OCI-M1 (cell line): ENCODE measurements at regions not wholly inside any gene's neighbourhood (a gene's known extent, or its start where the extent isn't known, plus 50 kb on each side); places are given as distances from the start of the nearest gene placed in this dataset.

Source experiments
- DNase-seq: peaks from one replicate; lab custom pipeline; 2025; lab: John Stamatoyannopoulos, UW

DNA sequence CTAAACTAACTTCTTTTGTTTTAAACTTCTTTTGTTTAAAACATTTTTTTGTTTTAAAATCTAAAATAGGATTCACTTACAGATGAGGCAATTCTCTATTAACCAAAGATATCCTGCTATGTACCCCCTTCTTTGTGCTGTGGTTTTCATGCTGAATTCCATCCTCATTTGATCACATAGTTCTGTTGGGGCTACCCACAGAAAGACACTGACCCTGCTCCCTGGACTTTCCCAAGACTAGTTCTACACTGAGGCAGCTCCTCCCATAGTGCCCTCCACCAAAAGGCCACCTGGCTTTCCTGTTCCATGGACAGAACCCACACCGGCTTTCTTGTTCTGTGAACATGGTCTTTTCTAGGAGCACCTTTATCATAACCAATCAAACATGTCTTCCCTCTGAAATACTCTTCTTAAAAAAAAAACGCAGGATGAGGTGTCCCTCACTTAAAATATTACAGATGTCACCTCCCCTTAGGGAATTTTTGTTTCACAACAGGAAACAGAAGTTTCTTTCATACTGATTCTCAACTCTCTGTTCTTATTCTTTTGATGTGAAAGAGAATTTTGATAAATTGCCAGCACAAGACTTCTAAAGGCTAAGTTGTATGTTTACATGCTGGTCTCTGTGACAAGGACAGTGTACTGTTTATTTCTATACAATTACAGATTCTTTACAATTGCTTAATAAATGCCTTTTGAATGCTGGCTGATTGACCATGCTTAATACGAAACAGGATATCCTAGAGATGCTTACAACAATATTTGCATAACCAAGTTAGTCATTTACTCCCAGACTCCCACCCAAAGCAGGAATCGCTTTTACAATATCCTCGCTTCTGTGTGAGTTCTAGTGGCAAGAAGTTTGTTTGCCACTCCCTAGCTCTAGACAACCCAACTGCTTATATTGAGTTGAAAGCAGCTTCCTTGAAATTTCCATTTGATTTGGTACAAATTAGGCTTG, 300.4 kb downstream of the DTWD2 start:
- DNase-seq, result no peak

- DNase-seq, result no peak
These were observed 301.2 kb downstream of the DTWD2 start for GRCh38 chr5:118687100-118687499.

- no peak for DNase-seq
These were observed 306.7 kb downstream of the DTWD2 start for GRCh38 chr5:118681655-118682054.

- no peak for DNase-seq
These were observed 308.9 kb downstream of the DTWD2 start for GRCh38 chr5:118679264-118679940.

DNA sequence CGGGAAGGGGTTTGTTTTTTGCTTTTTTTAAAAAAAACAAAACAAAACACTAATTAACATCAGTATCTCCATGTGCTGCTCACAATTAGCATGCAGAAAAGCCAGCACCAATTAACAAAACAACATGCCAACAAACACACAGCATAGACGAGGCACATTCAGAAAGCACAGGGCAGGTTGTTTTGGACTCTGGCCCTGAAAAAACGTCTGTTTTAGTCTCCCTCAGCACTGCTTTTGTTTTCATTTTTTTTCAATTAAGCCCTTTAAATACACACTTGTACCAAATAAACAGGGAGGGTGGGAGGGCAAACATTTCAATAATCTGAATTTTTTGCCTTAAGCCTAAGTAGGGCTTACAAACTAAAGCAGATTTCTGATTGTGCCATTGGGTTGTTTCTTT, 309.6 kb downstream of the DTWD2 start:
- no peak for DNase-seq

- DNase-seq, result no peak
These were observed 313.1 kb downstream of the DTWD2 start for GRCh38 chr5:118675247-118675646.

DNA sequence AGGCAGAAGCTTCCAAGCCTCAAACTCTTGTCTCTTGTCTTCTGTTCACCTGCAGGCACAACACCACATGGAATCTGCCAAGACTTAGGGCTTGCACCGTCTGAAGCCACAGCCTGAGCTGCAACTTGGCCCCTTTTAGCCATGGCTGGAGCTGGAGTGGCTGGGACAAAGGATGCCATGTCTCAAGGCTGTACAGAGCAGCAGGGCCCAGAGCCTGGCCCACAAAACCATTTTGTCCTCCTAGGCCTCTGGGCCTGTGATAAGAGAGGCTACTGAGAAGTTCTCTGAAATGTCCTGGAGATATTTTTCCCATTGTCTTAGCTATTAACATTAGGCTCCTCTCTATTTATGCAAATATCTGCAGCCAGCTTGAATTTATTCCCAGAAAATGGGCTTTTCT, 330.8 kb downstream of the DTWD2 start:
- DNase-seq, result no peak

DNA sequence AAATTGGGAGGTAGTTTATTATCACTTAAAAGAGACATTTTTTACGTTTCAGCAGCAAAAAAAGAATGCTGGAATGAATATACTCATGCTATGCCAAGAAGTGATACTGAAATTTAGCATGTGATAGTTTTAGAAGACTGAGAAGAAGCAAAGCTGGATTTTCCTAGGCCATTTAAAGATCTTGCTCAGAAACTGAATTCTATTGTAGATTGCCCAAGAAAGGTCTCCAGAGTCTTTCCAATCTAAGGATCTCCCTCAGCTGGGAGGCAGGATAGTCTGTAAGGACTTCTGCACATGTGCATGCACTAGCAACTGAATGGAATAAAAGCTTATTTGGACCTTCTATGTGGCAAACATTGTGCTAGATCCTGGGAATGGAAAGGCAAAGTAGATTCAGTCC, 334.5 kb downstream of the DTWD2 start:
- no peak for DNase-seq

DNA sequence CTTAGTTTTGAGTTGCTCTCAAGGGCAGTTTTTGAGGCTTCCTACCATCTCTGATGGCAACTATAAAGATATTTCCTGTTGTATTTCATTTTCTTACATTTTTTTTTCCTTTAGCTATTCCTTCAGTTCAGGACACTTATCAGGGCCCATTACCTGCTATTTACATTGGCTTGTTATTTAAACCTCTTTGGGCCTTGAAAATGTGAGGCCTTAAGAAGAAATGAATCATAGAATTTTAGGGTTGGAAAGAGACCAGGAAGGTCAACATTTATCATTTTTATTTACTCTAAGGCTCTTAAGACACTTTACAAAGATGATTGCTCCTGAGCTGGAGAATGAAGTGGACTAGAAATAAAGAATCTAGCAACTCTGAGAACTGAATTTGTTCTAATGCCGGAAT, 335.2 kb downstream of the DTWD2 start:
- no peak for DNase-seq

DNA sequence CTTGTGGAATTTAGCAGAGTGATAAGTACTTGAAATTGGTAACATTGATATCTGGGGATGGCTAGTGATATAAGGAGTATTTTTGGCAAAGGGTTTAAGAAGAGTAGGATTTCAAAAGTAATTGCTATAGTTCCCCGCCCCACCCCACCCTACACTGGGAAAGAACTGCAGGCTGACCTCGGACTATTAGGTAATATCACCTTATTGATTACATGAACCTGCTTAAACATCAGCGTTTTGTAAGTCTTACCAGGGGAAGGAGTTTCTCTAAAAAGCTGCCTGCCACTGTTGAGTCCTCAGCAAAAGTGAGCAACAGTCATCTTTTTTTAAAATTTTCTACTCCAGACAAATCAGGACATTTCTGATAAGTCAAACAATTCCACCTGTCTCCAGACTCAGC, 337.3 kb downstream of the DTWD2 start:
- DNase-seq, result no peak

DNA sequence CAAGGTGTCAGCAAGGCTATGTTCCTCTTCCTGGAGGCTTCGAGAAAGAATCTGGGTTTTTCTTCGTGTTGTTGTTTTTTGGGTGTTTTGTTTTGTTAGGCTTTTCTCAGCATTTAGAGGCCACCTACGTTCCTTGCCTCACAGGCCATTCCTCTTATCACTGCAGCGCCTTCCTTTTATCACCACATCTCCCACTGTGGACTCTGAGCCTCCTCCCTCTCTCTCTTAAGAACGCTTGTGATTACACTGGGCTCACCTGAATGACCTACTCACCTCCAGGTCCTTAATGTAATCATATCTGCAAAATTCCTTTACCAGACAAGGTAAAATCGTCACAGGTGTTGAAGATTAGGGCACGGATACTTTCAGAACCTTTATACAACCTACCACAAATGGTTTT, 340.8 kb downstream of the DTWD2 start:
- DNase-seq, result no peak

DNA sequence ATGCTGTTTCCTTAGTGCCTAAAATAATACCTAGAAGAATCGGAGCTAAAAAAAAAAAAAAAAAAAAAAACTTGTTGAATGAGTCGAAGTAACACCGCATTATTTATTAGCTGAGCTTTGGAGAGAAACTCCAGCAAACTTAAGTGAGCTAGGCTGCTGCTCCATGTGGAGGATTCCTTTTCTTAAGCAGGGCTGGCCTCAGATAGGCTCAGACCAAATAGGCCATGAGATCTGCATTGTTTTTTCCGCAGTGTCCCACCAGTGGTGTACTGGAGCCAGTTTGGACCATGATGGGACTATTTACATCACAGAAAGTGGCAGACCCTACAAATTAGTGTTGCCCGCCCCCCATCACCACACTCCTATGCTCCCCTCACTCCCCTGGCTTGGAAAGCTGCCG, 341.4 kb downstream of the DTWD2 start:
- no peak for DNase-seq

- DNase-seq, result no peak
These were observed 350.2 kb downstream of the DTWD2 start for GRCh38 chr5:118637947-118638670.

- no peak for DNase-seq
These were observed 359.5 kb downstream of the DTWD2 start for GRCh38 chr5:118628660-118629354.

GRCh38 chr5:118620233-118620632, 368.1 kb downstream of the DTWD2 start:
- no peak for DNase-seq

DNA sequence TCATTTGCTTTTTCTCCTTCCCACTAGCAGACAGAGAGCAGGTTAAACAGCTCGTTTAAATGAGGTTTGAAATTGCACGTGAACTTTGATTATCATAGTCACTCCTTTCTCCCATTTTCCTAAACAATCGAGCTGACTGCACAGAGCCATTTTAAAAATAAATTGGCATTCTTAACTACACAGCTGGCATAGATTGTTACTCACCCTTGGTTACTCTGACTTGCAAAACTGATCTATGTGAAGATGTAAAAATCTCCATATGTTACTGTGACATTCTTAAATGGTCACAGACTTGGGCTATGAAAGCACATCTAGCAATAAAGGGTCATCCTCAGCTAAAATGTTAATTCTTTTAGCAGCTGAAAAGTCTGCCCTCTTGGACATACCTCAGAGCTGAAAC, 368.5 kb downstream of the DTWD2 start:
- no peak for DNase-seq

- DNase-seq, result no peak
These were observed 372.1 kb downstream of the DTWD2 start for GRCh38 chr5:118616281-118616680.

DNA sequence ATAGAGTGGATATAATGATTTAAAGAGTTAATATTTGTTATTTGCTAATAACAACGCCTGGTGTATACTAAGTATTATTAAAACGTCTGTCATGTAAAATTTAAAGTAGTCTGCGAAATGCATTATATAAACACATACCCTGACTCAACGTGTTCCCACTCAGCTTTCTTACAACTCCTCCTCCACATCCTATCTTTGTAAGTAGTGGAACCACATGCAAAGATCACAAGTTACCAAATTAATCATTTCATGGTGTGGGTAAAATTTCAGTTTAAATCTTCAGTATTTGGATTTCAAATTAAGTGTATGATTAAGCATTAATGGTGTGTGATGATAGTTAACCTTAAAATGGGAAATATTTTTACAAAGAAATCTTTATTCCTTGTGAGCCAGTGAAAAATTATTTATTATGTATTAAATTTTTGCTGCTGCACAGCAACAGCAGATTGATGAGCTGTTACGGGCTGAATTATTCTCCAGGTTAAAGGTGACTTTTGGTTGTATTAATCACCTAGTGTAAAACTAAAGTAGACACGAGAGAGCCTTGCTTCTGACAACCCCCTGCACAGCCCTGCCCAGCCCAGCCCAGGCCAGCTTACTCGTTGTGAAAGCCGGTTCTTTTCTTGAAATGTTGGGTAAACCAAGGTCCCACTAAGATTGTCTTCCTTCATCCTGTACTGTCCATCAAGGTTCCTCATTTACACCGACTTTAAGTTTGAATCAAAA, 373.5 kb downstream of the DTWD2 start:
- DNase-seq, result no peak

- peak; percentile 1 for DNase-seq
These were observed 376.9 kb downstream of the DTWD2 start for GRCh38 chr5:118611332-118611945.

DNA sequence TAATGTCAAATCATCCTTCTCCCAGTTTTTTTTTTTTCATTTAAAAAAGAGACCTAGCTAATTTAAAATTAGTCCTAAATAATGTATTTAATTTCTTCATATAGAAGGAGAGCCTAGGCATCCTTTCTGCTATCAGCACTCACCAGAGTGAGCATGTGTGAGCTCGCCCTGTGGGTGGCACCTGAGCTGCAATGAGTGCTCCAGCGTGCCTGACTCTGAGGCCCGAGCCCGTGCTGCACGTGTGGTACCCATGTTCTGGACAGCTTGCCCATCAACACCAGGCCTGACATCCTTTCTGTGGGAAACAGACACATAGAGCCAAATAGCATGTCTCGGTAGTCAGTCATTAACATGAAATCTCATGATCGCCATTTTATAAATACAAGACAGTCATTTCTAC, 381.4 kb downstream of the DTWD2 start:
- DNase-seq, result no peak

DNA sequence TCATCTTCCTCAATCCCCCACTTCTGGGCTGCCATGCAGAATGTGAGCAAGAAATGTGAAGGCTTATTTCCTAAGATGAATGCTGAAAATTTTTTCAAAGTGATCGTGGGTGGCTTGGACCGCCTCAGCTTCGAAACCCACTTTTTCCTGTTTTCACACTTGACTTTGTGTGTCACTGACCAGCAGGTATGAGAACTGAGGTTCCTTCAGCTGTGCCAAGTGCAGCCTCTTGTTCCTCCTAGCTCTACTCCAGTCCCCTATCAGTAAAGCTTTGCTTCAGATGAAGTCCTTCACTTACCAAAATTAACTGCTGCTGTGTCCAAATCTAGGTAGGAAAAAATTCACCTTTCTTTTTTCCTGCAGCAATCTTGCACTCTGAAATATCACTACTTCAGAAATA, 382.6 kb downstream of the DTWD2 start:
- DNase-seq, result no peak
